Karpas-422 (cell line): ENCODE measurements at regions not wholly inside any gene's neighbourhood (a gene's known extent, or its start where the extent isn't known, plus 50 kb on each side); places are given as distances from the start of the nearest gene placed in this dataset.

ENCODE experiments used
- DNase-seq: peaks from one replicate; pipeline ENCODE4 v3.0.0-alpha.2; 2015
- H2AFZ ChIP-seq: fragments of 200-600 bp; sonication (generic); 2 replicates; pipeline ENCODE4 v1.6.1; 2014; ENCODE audit warnings: antibody characterized with exemption, low read length, mixed read lengths
- H3K27ac ChIP-seq: fragments of 200-600 bp; sonication (generic); 2 replicates; pipeline ENCODE4 v1.5.1; 2014; ENCODE audit warnings: mild to moderate bottlenecking, low read length, moderate library complexity
- H3K27me3 ChIP-seq: fragments of 200-600 bp; sonication (generic); 2 replicates; pipeline ENCODE4 v1.6.1; 2014; ENCODE audit warnings: low read length, mixed read lengths
- H3K36me3 ChIP-seq: fragments of 200-600 bp; sonication (generic); 2 replicates; pipeline ENCODE4 v1.6.1; 2014; ENCODE audit warnings: low read length, mixed read lengths; ENCODE audit not compliant: insufficient read depth
- H3K4me1 ChIP-seq: fragments of 200-600 bp; sonication (generic); 2 replicates; pipeline ENCODE4 v1.6.1; 2014; ENCODE audit warnings: mild to moderate bottlenecking, low read length, mixed read lengths
- H3K4me2 ChIP-seq: fragments of 200-600 bp; sonication (generic); 2 replicates; pipeline ENCODE4 v1.6.1; 2014; ENCODE audit warnings: low read length, low read depth, mild to moderate bottlenecking; ENCODE audit not compliant: poor library complexity, severe bottlenecking
- H3K4me3 ChIP-seq: fragments of 200-600 bp; sonication (generic); 2 replicates; pipeline ENCODE4 v1.5.1; 2014; ENCODE audit warnings: mild to moderate bottlenecking, antibody characterized with exemption, low read length, mixed read lengths
- H3K79me2 ChIP-seq: fragments of 200-600 bp; sonication (generic); 2 replicates; pipeline ENCODE4 v1.6.1; 2014; ENCODE audit warnings: mild to moderate bottlenecking, low read length, mixed read lengths
- H3K9ac ChIP-seq: fragments of 200-600 bp; sonication (generic); 2 replicates; pipeline ENCODE4 v1.6.0; 2014; ENCODE audit warnings: low read length
- H3K9me2 ChIP-seq: fragments of 200-600 bp; sonication (generic), shearing (Covaris generic); replicated peaks from 2 replicates; pipeline ENCODE4 v1.6.0; 2014; ENCODE audit warnings: mild to moderate bottlenecking, low read length, moderate library complexity; ENCODE audit not compliant: insufficient read depth
- H3K9me3 ChIP-seq: fragments of 300-700, 200-600 bp; sonication (generic); 2 replicates; pipeline ENCODE4 v1.6.1; 2014; ENCODE audit warnings: low read length, mixed read lengths
- H4K20me1 ChIP-seq: fragments of 200-600 bp; sonication (generic); 2 replicates; pipeline ENCODE4 v1.6.1; 2014; ENCODE audit warnings: mild to moderate bottlenecking, antibody characterized with exemption, low read length, low read depth; ENCODE audit not compliant: insufficient read depth

DNA sequence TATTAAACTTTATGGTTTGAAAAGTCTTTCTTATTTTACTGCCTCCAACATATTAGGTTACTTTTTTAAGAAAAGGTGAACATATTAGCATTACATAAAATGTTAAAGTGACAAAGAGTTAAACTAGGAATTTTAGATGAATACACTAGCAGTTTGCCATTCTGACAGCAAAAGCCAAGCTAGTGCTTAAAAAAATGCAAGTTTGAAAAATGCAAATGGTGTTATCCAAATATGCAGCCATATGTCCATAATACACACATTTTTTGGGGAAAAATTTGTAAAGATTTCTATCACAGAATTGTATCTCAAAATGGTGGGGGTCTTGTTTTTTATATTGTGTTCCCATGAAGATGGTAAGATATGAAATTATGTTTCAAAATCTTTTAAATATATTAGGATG is 466.1 kb downstream of the FOXG1 start:
- H3K27me3 ChIP-seq, result no peaks in the 10 kb centered on the region
- no peaks in the 10 kb centered on the region for H3K36me3 ChIP-seq
- H3K9me2 ChIP-seq, result no peaks in the 10 kb centered on the region
- no peak overlapping the region for H3K9ac ChIP-seq
- H3K27ac ChIP-seq, result no peak overlapping the region
- H4K20me1 ChIP-seq, result no peaks in the 10 kb centered on the region
- H3K9me3 ChIP-seq, result peaks cover 54% of the 10 kb centered on the region
- H3K4me2 ChIP-seq, result no peak overlapping the region
- no peak for DNase-seq
- no peak overlapping the region for H2AFZ ChIP-seq
- no peak overlapping the region for H3K4me3 ChIP-seq
- no peaks in the 10 kb centered on the region for H3K79me2 ChIP-seq
- no peaks in the 10 kb centered on the region for H3K4me1 ChIP-seq

DNA sequence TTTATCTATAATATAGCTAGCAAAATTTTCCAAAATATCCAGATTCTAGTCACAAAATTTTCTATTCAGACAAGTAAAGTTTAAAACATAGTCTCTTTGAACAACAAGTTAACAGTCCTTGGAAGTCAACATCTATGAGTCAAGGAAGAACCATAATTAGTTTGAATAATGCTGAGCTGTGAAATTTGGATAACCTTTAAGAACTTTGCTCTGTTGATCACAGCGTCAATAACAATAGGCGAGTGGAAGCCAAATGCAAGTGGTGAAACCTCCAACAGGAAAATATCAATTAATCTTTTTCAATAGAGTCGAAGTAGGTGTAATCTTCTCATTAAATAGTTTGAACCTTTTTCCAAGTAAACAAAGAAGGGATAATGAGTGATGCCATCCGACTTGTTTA is 466.6 kb downstream of the FOXG1 start:
- Histone ChIP-seq H3K4me1 (no peaks in the 10 kb centered on the region), H3K4me3 (no peak overlapping the region), H3K9me3 (peaks cover 56% of the 10 kb centered on the region), H3K9ac (no peak overlapping the region), H2AFZ (no peak overlapping the region), H3K4me2 (no peak overlapping the region), H3K79me2 (no peaks in the 10 kb centered on the region), H3K36me3 (no peaks in the 10 kb centered on the region), H4K20me1 (no peaks in the 10 kb centered on the region), H3K27ac (no peak overlapping the region), H3K27me3 (no peaks in the 10 kb centered on the region), H3K9me2 (no peaks in the 10 kb centered on the region)
- DNase-seq, result no peak

DNA sequence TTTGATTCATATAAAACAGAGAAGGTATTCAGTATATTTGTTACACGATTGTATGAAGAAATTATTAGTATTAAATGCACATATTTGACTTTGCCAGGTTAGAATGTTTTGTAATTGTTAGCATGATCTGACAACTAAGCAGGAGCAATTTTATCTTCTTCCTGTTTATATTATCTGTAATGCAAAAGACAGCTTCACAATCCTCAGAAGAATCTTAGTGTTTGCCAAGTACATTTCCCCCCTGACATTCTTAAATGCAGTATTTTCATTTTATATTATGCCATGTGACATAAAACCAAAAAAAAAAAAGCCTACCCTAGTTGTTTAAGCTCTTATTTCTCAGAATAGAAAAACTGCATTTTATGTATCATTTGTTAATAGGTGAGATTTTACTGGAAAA is 469.4 kb downstream of the FOXG1 start:
- H3K9me3 ChIP-seq, result peaks cover 54% of the 10 kb centered on the region
- no peaks in the 10 kb centered on the region for H3K9me2 ChIP-seq
- no peaks in the 10 kb centered on the region for H3K79me2 ChIP-seq
- no peak overlapping the region for H3K9ac ChIP-seq
- H4K20me1 ChIP-seq, result no peaks in the 10 kb centered on the region
- H3K4me3 ChIP-seq, result no peak overlapping the region
- no peak for DNase-seq
- H3K4me1 ChIP-seq, result no peaks in the 10 kb centered on the region
- no peaks in the 10 kb centered on the region for H3K36me3 ChIP-seq
- no peak overlapping the region for H2AFZ ChIP-seq
- H3K27ac ChIP-seq, result no peak overlapping the region
- no peak overlapping the region for H3K4me2 ChIP-seq
- no peaks in the 10 kb centered on the region for H3K27me3 ChIP-seq

DNA sequence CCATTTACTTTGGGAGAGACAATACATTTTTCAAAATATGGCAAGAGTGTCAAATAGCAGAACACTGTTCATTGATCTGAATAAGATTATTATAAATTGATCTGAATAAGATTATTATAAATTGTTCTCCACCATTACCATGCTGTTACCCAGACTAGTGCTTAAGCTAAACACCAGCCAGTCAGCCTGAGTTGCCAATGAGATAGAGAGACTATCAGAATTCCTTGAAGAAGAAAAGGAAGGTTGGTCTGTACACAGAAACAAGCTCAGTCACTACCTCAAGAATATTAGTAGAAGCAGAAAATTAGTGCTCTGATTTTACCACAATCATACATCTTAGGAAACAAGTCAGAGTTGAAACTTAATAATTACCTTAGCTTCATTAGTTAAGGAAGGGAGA is 469.8 kb downstream of the FOXG1 start:
- H3K27ac ChIP-seq, result no peak overlapping the region
- H3K36me3 ChIP-seq, result no peaks in the 10 kb centered on the region
- H3K4me2 ChIP-seq, result no peak overlapping the region
- no peak overlapping the region for H3K9ac ChIP-seq
- peaks cover 55% of the 10 kb centered on the region for H3K9me3 ChIP-seq
- no peaks in the 10 kb centered on the region for H3K4me1 ChIP-seq
- H3K79me2 ChIP-seq, result no peaks in the 10 kb centered on the region
- H3K27me3 ChIP-seq, result no peaks in the 10 kb centered on the region
- no peaks in the 10 kb centered on the region for H4K20me1 ChIP-seq
- no peak overlapping the region for H3K4me3 ChIP-seq
- H3K9me2 ChIP-seq, result no peaks in the 10 kb centered on the region
- no peak for DNase-seq
- no peak overlapping the region for H2AFZ ChIP-seq

DNA sequence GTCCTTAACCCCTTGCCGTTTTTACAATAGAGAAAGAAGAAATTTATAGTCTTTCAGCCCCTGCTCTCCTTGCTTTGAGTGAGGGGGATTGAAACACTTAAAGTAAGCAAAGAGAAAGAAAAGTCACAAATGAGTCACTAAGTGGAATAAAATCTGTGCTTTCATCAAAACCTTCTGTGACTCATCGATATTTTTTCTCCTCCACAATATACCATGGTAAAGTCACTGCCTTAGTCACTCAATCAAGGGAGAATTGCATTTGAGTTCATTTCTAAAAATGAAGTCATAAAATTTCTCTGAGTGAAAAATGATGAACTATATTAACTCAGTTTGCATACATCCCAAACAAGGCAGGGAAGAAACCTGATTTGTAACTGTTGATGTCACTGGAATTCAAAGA is 470.3 kb downstream of the FOXG1 start:
- no peak for DNase-seq
- Histone ChIP-seq H3K9me2 (no peaks in the 10 kb centered on the region), H3K79me2 (no peaks in the 10 kb centered on the region), H2AFZ (no peak overlapping the region), H4K20me1 (no peaks in the 10 kb centered on the region), H3K4me2 (no peak overlapping the region), H3K9ac (no peak overlapping the region), H3K4me1 (no peaks in the 10 kb centered on the region), H3K36me3 (no peaks in the 10 kb centered on the region), H3K9me3 (peaks cover 57% of the 10 kb centered on the region), H3K27me3 (no peaks in the 10 kb centered on the region), H3K4me3 (no peak overlapping the region), H3K27ac (no peak overlapping the region)

DNA sequence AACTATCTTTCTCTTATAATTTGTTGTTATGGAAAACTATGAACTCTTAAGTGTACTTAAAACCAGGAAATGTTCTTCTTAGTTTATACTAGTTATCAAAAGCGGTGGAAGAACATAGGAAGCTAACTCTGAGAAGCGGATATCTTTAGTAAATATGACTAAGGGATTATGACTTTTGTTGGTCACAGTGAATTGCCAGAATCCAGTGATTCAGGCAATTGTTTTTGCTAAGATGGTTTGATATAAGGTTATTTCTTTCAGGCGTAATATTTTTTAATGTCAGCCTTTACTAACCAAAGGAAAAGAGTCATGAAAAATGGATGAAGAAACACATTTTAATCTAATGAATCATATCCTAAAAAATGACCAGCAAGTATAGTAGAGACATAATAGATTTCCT is 473.5 kb downstream of the FOXG1 start:
- no peaks in the 10 kb centered on the region for H4K20me1 ChIP-seq
- no peaks in the 10 kb centered on the region for H3K4me1 ChIP-seq
- no peak overlapping the region for H3K4me3 ChIP-seq
- H3K4me2 ChIP-seq, result no peak overlapping the region
- no peaks in the 10 kb centered on the region for H3K27me3 ChIP-seq
- H3K36me3 ChIP-seq, result no peaks in the 10 kb centered on the region
- no peaks in the 10 kb centered on the region for H3K79me2 ChIP-seq
- H3K9ac ChIP-seq, result no peak overlapping the region
- peaks cover 62% of the 10 kb centered on the region for H3K9me3 ChIP-seq
- no peak overlapping the region for H2AFZ ChIP-seq
- H3K27ac ChIP-seq, result no peak overlapping the region
- no peak for DNase-seq
- no peaks in the 10 kb centered on the region for H3K9me2 ChIP-seq

DNA sequence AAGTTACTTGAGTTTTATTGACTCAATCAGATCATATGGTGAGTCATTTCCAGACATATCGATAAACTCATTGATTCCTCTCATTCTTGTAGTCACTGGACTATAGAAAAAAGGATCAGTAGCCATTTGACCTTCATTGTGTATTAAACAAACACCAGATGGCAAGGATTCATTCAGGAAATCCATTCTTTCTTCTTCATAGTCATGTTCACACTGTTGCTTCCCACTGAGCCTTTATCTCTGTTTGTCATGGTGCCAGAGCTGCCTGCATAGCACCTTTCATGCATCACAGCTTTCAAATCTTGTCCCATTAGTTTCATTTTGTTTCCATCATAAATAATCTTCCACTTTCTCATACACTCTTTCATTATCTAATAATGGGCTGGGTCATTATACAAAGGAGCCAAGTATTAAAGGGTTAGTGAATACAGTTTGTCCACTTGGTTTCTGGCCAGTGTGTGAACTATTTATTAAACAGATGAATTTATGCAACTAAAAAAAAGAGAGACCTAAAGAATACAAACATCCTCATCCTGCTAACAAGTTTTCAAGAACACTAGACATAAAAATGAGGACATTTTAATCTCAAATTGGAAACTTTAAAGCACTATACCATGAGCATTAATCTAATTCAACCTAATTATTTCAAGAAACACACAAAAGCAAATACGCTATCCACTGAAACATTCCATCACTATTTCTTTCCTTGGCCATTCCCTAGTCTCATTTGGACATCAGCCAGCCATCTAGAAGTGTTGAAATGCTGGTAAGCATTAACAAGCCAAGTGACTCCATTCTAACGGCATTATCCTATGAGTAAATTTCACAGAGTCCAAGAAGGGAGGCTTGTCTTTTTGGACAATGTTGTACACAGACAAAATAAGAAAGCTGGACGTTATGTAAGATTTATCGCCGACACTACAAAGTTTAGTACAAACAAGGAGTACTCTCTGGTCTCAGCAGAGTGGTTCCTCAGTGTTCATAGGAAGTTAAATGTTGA is 476.5 kb downstream of the FOXG1 start:
- H3K36me3 ChIP-seq, result no peaks in the 10 kb centered on the region
- no peak overlapping the region for H2AFZ ChIP-seq
- no peak for DNase-seq
- no peak overlapping the region for H3K4me2 ChIP-seq
- no peaks in the 10 kb centered on the region for H3K4me1 ChIP-seq
- H3K9ac ChIP-seq, result no peak overlapping the region
- peaks cover 56% of the 10 kb centered on the region for H3K9me3 ChIP-seq
- no peaks in the 10 kb centered on the region for H3K79me2 ChIP-seq
- H3K27me3 ChIP-seq, result no peaks in the 10 kb centered on the region
- no peaks in the 10 kb centered on the region for H3K9me2 ChIP-seq
- no peak overlapping the region for H3K27ac ChIP-seq
- H4K20me1 ChIP-seq, result no peaks in the 10 kb centered on the region
- no peak overlapping the region for H3K4me3 ChIP-seq

DNA sequence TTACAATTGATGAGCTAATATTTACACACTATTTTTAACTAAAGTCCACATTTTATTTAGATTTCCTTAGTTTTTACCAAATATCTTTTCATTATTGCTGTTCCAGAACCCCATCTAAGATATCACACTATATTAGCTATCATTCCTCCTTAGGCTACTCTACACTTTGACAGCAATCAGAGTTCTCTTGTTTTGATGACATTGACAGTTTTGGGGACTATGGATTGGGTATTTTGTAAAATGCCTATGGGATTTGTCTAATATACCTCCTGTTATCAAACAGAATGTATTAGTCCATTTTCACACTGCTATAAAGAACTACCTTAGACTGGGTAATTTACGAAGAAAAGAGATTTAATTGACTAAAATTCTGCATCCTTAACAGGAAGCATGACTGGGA is 489.1 kb downstream of the FOXG1 start:
- H3K4me3 ChIP-seq, result no peak overlapping the region
- no peak overlapping the region for H3K4me2 ChIP-seq
- no peaks in the 10 kb centered on the region for H3K4me1 ChIP-seq
- H3K79me2 ChIP-seq, result no peaks in the 10 kb centered on the region
- H3K27ac ChIP-seq, result no peak overlapping the region
- no peaks in the 10 kb centered on the region for H4K20me1 ChIP-seq
- H3K9ac ChIP-seq, result no peak overlapping the region
- H3K9me3 ChIP-seq, result peaks cover 56% of the 10 kb centered on the region
- no peaks in the 10 kb centered on the region for H3K27me3 ChIP-seq
- no peak overlapping the region for H2AFZ ChIP-seq
- H3K36me3 ChIP-seq, result no peaks in the 10 kb centered on the region
- DNase-seq, result no peak
- no peaks in the 10 kb centered on the region for H3K9me2 ChIP-seq
